ENCODE measurements at regions not wholly inside any gene's neighbourhood (a gene's known extent, or its start where the extent isn't known, plus 50 kb on each side); places are given as distances from the start of the nearest gene placed in this dataset.

GRCh38 chr13:47858042-47859025 is 142.7 kb downstream of the SUCLA2 start:
- no peak for TF ChIP-seq CTCF (IDR thresholded peaks at IDR 0.05)

- no peak for TF ChIP-seq CTCF (IDR thresholded peaks at IDR 0.05)
Observed at GRCh38 chr13:47853236-47853635, 147.8 kb downstream of the SUCLA2 start.

- TF ChIP-seq CTCF (IDR thresholded peaks at IDR 0.05), result no peak
Observed at GRCh38 chr13:47846886-47847285, 154.2 kb downstream of the SUCLA2 start.

GRCh38 chr13:47845981-47846380 is 155.1 kb downstream of the SUCLA2 start:
- TF ChIP-seq CTCF (IDR thresholded peaks at IDR 0.05), result no peak

GRCh38 chr13:47843005-47843404 is 158.1 kb downstream of the SUCLA2 start:
- TF ChIP-seq CTCF (IDR thresholded peaks at IDR 0.05), result no peak

- TF ChIP-seq CTCF (IDR thresholded peaks at IDR 0.05), result no peak
Observed at GRCh38 chr13:47841151-47841550, 159.9 kb downstream of the SUCLA2 start.

- no peak for TF ChIP-seq CTCF (IDR thresholded peaks at IDR 0.05)
Observed at GRCh38 chr13:47837906-47838305, 163.2 kb downstream of the SUCLA2 start.
